Activated T-cell treated with anti-CD3 and anti-CD28 coated beads, Interleukin-2, amount 50 U/mL, for 24 hours (primary cell): ENCODE measurements at regions not wholly inside any gene's neighbourhood (a gene's known extent, or its start where the extent isn't known, plus 50 kb on each side); places are given as distances from the start of the nearest gene placed in this dataset.
"Not testable (repeated sequence)": the region's sequence is repeated elsewhere in the genome, so short reads cannot be mapped to it uniquely, and the experiment has no call there.

Experiments
- DNase-seq: peaks from one replicate; pipeline ENCODE4 v3.0.0-alpha.2; 2020
- H3K27ac Mint-ChIP-seq: 2 replicates; pipeline ENCODE4 v1.8.0; 2020; ENCODE audit warnings: mild to moderate bottlenecking, mixed read lengths
- H3K27me3 Mint-ChIP-seq: 2 replicates; pipeline ENCODE4 v1.8.0; 2020; ENCODE audit warnings: mixed read lengths
- H3K36me3 Mint-ChIP-seq: 2 replicates; pipeline ENCODE4 v1.8.0; 2020; ENCODE audit warnings: low read depth, mixed read lengths
- H3K4me1 Mint-ChIP-seq: 2 replicates; pipeline ENCODE4 v1.8.0; 2020; ENCODE audit warnings: low read depth, mixed read lengths
- H3K4me3 Mint-ChIP-seq: 2 replicates; pipeline ENCODE4 v1.8.0; 2020; ENCODE audit warnings: mild to moderate bottlenecking, moderate library complexity, mixed read lengths
- H3K9me3 Mint-ChIP-seq: 2 replicates; pipeline ENCODE4 v1.8.0; 2020; ENCODE audit warnings: mixed read lengths

DNA sequence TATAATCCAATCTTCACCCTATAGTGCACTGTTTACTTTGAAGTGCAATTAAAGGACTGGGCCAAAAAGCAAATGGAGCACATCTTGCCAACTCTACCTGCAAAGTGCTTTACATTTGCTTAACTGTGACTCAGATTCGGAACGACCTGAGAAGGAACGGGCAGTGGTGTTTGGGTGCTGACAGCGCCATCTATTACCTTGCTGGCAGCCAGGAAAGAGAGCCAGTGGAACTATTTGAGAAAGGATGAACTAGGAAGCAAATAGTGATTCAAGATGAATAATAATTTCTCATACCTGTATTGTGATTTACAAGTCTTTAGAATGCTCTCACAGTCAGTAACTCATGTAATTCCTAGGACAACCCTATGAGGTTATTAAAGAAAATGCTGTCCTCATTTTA is 312.9 kb downstream of the PDCD6IP start:
- Mint-ChIP-seq H3K9me3 (peaks cover 3% of the 10 kb centered on the region), H3K4me3 (no peak overlapping the region), H3K27ac (no peak overlapping the region), H3K36me3 (no peaks in the 10 kb centered on the region), H3K27me3 (no peaks in the 10 kb centered on the region), H3K4me1 (no peaks in the 10 kb centered on the region)
- DNase-seq, result no peak

DNA sequence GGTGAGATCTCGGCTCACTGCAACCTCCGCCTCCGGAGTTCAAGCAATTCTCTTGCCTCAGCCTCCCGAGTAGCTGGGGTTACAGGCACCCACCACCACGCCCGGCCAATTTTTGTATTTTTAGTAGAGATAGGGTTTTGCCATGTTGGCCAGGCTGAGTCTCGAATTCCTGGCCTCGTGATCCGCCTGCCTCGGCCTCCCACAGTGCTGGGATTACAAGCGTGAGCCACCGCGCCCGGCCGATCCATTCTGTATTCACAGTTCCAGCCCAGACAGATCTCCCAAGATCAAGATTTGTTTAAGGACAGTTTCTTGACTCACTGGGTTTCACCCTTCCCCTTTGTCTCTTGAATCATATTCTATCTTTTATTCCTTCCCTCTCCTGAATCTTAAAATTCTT is 313.8 kb downstream of the PDCD6IP start:
- not testable (repeated sequence) for H3K4me1 Mint-ChIP-seq, H3K9me3 Mint-ChIP-seq, DNase-seq, H3K4me3 Mint-ChIP-seq, H3K27me3 Mint-ChIP-seq, H3K36me3 Mint-ChIP-seq, H3K27ac Mint-ChIP-seq

DNA sequence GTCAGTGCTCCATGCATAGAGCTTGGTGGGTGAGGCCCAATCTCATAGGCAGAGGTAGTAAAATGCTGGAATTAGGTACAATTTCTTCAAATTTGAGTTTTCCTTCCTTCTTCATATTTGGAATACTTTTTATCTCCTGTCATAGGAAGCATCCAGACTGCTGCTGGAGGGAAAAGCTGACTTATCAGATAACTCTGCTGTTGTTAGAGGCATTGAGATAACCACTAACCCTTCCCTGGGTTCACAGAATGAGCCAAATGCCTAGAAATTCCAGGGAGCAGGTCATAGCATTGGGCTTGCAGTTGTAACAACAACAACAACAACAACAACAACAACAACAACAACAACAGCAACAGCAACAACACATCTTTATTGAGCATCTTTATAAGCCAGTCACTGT is 332.7 kb downstream of the PDCD6IP start:
- no peaks in the 10 kb centered on the region for H3K4me1 Mint-ChIP-seq
- peaks cover 7% of the 10 kb centered on the region for H3K27me3 Mint-ChIP-seq
- no peak overlapping the region for H3K27ac Mint-ChIP-seq
- H3K4me3 Mint-ChIP-seq, result no peak overlapping the region
- no peak for DNase-seq
- no peaks in the 10 kb centered on the region for H3K36me3 Mint-ChIP-seq
- peaks cover 6% of the 10 kb centered on the region for H3K9me3 Mint-ChIP-seq

DNA sequence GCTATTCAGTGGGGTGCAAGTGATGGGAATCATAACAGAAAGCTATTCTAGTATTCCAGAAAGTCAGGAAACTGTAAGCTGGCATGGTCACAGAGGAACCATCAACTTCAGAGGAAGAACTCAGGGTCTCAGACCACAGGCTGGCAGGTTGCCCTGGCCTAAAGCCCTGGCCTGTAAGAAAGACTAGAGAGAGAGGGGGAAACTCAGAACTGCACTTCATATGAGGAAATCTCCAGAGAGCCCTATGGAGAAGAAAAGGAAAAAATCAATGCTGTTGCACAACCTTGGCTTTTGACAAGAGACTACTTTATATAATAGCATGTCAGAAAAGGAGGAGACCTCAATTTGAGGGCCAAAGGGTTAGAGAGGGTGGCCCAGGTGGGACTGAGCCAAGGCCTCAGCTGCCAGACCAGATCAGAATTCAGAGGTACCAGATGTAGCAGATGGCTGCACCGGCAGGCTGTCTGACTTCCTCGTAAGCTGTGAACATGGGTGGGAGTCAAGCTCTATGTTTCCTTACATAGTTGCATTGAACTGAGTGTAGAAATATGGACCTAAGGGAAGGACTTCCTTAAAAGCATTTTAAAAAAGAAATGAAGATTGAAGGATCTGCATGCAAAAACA is 333.8 kb downstream of the PDCD6IP start:
- no peak for DNase-seq
- Mint-ChIP-seq H3K27me3 (no peaks in the 10 kb centered on the region), H3K36me3 (no peaks in the 10 kb centered on the region), H3K4me1 (no peaks in the 10 kb centered on the region), H3K27ac (no peak overlapping the region), H3K9me3 (peaks cover 6% of the 10 kb centered on the region), H3K4me3 (no peak overlapping the region)

DNA sequence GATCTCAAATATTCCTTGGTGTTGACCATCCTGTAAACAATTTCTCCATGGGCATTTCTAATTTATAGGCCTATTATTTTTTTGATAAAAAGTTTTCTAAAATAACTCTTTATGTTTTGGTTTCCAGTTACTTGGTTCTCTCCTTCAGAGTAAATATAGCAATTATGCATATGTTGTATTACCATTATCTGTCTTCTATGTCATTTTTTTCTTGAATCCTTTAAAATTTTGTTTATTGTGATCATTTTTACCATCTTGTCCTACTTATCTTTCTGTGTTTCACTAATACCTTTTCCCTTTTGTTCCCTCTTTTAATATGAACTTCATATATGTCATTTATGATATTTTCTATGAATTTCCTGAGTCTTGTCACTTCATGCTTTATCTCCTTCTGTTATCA is 341.1 kb downstream of the PDCD6IP start:
- no peak for DNase-seq
- no peaks in the 10 kb centered on the region for H3K36me3 Mint-ChIP-seq
- no peak overlapping the region for H3K27ac Mint-ChIP-seq
- no peak overlapping the region for H3K4me3 Mint-ChIP-seq
- no peaks in the 10 kb centered on the region for H3K27me3 Mint-ChIP-seq
- peaks cover 8% of the 10 kb centered on the region for H3K9me3 Mint-ChIP-seq
- no peaks in the 10 kb centered on the region for H3K4me1 Mint-ChIP-seq

DNA sequence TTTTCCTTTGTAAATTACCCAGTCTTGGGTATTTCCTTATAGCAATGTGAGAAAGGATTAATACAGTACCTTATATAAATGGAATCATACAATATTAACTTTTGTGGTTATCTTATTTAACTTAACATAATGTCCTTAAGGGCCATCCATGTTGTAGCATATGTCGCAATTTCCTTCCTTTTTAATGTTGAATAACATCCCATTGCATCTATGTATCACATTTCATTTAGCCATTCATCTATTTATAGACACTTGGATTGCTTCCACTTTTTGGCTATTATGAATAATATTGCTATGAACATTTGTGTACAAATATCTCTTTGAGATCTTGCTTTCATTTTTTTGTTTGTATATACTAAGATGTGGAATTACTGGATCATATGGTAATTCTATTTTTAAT is 342.2 kb downstream of the PDCD6IP start:
- Mint-ChIP-seq H3K27me3 (no peaks in the 10 kb centered on the region), H3K36me3 (no peaks in the 10 kb centered on the region), H3K4me1 (no peaks in the 10 kb centered on the region), H3K27ac (no peak overlapping the region), H3K9me3 (peaks cover 3% of the 10 kb centered on the region), H3K4me3 (no peak overlapping the region)
- no peak for DNase-seq

DNA sequence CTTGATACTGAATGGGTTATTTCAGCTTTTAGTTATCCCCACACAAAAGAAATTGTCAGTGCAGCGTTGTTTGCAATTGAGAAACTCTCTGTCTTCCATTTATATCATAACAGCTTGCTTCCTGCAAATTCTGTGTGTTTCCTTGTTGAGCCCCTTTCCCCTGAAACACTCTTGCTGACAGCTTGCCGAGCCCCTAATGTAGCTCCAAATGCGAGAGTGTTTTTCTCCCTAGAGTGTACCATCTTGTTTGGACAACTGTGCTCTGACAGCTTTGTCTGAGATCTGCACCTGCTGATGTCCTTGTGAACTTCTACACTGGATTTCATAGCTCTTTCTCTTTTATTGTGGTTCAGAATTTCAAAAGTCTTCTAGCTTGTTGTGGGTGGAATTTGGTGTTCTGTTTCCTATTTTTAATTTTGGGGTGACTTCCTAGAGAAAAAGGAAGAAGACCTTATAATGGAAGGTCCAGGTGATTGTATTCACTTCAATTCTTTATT is 343.5 kb downstream of the PDCD6IP start:
- H3K36me3 Mint-ChIP-seq, result no peaks in the 10 kb centered on the region

DNA sequence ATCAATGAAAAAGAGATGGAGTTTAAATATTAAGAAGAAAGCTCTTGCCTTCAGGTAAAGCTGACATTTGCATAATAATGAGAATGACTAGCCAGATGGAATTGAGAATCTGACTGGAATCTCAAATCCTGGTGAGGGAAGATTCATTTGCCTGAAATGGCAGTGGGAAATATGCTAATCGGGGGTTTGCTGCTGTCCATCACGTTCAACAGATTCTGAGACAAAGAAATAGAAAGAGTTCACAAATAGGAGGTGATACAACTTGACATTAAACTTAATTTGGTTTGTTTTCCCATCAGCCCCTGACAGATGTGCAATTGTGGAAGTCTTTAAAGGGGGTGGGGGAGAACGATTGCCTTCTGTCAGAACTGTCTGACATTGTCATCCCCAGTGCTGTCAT is 347.4 kb downstream of the PDCD6IP start:
- Mint-ChIP-seq H3K36me3 (no peaks in the 10 kb centered on the region), H3K9me3 (no peaks in the 10 kb centered on the region), H3K27ac (no peak overlapping the region), H3K27me3 (no peaks in the 10 kb centered on the region), H3K4me1 (no peaks in the 10 kb centered on the region), H3K4me3 (no peak overlapping the region)
- DNase-seq, result no peak

More for the DNA sequence above, 343.5 kb downstream of the PDCD6IP start:
- Mint-ChIP-seq H3K27ac (no peak overlapping the region), H3K9me3 (peaks cover 3% of the 10 kb centered on the region), H3K4me3 (no peak overlapping the region), H3K4me1 (no peaks in the 10 kb centered on the region), H3K27me3 (no peaks in the 10 kb centered on the region)
- no peak for DNase-seq

DNA sequence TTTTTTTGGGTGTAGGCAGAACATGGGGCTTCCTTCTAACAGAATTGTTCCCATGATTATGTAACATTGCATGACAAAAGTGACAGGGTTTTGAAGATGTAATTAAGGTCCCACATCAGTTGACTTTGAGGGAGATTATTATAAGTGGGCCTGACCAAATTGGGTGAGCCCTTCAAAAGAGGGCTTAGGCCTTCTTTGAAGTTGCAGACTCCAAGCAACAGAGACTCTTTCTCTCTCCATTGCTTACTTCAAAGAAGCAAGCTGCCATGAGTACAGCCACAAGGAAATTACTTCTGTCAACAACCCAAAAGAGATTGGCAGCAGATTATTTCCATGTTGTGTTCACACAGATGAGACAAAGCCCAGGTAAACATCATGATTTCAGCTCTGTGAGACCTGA is 348.2 kb downstream of the PDCD6IP start:
- Mint-ChIP-seq H3K4me3 (no peak overlapping the region), H3K27ac (no peak overlapping the region), H3K4me1 (no peaks in the 10 kb centered on the region), H3K9me3 (no peaks in the 10 kb centered on the region), H3K36me3 (no peaks in the 10 kb centered on the region), H3K27me3 (no peaks in the 10 kb centered on the region)
- no peak for DNase-seq

DNA sequence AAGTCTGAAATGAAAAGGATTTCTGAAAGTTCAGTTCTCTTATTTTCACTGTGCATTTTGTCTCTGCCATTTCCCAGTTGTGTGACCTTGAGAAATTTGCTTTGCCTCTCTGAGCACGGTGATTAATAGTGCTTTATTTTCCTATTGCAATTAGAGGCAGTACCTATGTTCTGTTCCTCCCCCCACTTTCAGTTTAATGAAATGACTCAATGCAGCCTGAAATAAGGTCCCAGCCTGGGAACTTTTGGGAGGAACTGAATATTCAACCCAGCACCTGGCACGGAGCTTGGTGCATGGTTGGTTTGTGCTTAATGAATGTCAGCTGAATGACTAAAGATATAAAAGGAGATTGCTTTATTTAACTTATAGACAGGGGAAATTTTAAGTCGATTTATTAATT is 352.6 kb downstream of the PDCD6IP start:
- Mint-ChIP-seq H3K4me3 (no peak overlapping the region), H3K27ac (no peak overlapping the region), H3K27me3 (no peaks in the 10 kb centered on the region), H3K36me3 (no peaks in the 10 kb centered on the region), H3K4me1 (no peaks in the 10 kb centered on the region), H3K9me3 (no peaks in the 10 kb centered on the region)
- DNase-seq, result no peak

DNA sequence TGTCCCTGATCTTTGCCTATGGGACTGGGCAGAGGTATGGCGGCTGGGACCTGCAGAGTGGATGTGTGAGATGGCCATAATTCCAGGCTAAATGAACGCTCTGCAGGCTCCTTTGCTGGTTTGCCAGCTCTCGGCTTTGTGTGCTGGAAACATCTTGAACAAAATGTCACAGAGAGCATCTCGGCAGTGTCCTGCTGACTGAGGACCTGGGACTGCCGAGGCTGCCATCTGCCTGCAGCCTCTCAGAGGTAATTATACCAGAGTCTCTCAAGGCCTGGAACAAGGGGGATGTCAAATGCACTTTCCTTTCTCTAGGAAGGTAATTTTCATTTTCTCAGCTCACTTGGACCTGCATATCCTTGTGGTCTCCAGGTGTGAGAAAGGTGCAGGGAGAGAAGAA is 354.2 kb downstream of the PDCD6IP start:
- no peaks in the 10 kb centered on the region for H3K9me3 Mint-ChIP-seq
- H3K4me3 Mint-ChIP-seq, result no peak overlapping the region
- H3K4me1 Mint-ChIP-seq, result no peaks in the 10 kb centered on the region
- no peaks in the 10 kb centered on the region for H3K36me3 Mint-ChIP-seq
- no peak for DNase-seq
- no peak overlapping the region for H3K27ac Mint-ChIP-seq
- H3K27me3 Mint-ChIP-seq, result no peaks in the 10 kb centered on the region

DNA sequence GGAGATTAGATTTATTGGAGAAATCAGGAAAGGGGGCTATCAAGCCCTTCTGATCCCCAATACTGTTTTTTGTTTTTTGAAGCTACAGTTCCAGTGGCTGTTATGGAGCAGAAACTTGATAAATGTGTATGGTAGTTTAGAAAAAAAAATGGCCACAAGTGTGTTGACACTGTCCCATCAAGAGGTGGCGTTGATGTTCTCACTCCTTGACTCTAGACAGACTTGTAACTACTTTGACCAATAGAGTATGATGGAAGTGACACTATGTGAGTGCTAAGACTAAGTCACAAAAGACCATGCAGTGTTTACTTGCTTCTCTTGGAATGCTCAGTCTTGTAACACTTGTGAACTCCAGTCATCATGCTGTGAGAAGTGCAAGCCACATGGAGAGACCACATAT is 356.7 kb downstream of the PDCD6IP start:
- Mint-ChIP-seq H3K9me3 (no peaks in the 10 kb centered on the region), H3K27me3 (no peaks in the 10 kb centered on the region), H3K27ac (no peak overlapping the region), H3K4me1 (no peaks in the 10 kb centered on the region), H3K36me3 (no peaks in the 10 kb centered on the region), H3K4me3 (no peak overlapping the region)
- DNase-seq, result no peak

DNA sequence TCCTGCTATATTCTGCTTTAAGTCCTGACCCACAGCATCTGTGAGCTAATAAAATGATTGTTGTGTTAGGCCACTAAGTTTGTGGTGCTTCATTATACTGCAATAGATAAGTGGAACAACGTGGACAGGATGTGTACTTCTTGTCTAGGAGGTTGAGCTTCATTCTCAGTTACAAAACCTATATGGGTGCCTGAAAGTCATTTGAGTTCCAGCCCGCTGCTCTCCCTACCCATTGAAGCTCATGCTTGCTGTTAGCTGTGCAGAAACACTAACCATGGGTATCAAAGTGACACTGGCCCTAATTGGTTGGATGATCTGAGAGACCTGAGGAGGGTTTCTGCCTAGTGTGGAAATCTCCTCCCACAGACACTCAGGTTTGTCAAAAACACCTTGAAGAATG is 357.2 kb downstream of the PDCD6IP start:
- Mint-ChIP-seq H3K9me3 (no peaks in the 10 kb centered on the region), H3K36me3 (no peaks in the 10 kb centered on the region), H3K4me3 (no peak overlapping the region), H3K27ac (no peak overlapping the region), H3K4me1 (no peaks in the 10 kb centered on the region), H3K27me3 (no peaks in the 10 kb centered on the region)
- DNase-seq, result no peak

DNA sequence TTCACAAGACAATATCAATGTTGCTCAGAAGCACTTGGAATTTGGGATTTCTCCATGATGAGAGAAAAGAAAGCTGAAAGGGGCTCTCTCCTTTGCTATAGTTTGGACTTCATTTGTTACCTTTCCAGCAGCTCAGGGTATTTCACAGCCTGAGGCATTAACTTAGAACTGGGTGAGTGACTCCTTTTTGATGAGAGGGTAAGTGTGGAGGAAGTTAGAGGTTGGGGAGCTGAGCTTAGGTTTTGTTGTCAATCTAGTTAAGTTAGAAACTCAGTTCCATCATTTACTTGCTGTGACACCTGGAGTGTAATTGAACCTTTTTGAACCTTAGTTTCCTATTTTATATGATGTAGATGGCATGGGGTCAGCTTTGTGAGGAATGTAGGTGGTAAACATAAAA is 359.1 kb downstream of the PDCD6IP start:
- Mint-ChIP-seq H3K27me3 (no peaks in the 10 kb centered on the region), H3K27ac (no peak overlapping the region), H3K4me3 (no peak overlapping the region), H3K36me3 (no peaks in the 10 kb centered on the region), H3K4me1 (no peaks in the 10 kb centered on the region), H3K9me3 (no peaks in the 10 kb centered on the region)
- DNase-seq, result no peak

DNA sequence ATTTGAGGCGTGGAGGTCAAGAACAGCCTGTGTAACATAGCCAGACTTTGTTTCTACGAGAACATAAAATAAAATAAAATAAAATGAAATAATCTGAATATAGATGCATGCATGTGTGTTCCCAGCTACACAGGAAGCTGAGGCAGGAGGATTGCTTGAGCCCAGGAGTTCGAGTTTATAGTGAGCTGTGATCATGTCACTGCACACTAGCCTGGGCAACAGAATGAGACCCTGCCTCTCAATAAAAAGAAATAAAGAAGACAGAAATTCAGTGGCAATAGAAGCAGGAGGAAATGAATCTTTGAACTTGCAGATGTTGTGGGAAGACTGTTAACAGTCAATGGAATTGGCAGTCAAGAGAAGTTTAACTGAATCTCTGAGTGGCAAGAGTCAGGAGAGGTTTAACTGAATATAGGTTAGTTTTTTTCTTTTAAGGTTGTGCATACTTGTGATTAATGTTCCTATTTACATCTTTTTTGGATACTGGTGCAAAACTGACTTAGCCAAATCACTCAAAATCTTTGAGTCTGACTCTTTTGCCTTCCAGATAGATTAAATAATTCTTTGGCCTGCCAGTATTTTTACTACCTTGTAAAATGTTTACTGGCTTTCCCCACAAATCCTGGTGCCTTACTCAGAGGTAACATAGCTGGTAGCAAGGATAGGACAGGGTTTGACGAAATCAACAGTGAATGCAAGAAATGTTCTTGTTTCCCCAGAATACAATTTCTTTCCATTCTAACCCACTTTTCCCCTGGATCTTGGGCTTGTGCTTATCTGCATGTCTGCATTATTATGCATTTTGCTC is 361.4 kb downstream of the PDCD6IP start:
- Mint-ChIP-seq H3K27ac (no peak overlapping the region), H3K36me3 (no peaks in the 10 kb centered on the region), H3K4me3 (no peak overlapping the region), H3K4me1 (no peaks in the 10 kb centered on the region), H3K27me3 (no peaks in the 10 kb centered on the region), H3K9me3 (no peaks in the 10 kb centered on the region)
- DNase-seq, result no peak
